GM12873 (cell line): ENCODE measurements at regions not wholly inside any gene's neighbourhood (a gene's known extent, or its start where the extent isn't known, plus 50 kb on each side); places are given as distances from the start of the nearest gene placed in this dataset.

Experiments used
- TF ChIP-seq, protein P1 (sequence below): IDR thresholded peaks from 2 replicates; pipeline ENCODE4 v1.5.1; 2012; ENCODE audit warnings: low read depth, mild to moderate bottlenecking, moderate library complexity, low read length, control low read depth; ENCODE audit not compliant: insufficient read depth; ENCODE audit errors: missing control alignments

DNA sequence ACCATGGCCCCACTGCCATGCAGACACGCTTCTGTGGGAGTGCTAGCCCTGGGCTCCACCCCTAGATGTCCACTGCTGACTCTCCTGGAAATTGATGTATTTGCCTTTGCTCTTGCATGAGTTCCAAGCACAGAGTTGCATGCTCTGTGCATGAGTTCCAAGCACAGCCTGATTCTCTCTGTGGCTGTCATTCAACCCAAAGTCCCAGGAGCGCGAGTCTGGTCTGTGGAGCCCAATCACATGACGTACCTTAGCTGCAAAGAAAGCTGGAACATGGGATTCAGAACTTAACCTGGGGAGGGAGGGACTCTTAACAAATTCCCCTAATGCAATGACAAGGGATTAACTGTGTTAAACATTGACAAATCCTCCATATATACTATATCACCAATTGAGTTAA, 114.3 kb upstream of the SLC24A3 start:
- TF ChIP-seq, protein P1, sequence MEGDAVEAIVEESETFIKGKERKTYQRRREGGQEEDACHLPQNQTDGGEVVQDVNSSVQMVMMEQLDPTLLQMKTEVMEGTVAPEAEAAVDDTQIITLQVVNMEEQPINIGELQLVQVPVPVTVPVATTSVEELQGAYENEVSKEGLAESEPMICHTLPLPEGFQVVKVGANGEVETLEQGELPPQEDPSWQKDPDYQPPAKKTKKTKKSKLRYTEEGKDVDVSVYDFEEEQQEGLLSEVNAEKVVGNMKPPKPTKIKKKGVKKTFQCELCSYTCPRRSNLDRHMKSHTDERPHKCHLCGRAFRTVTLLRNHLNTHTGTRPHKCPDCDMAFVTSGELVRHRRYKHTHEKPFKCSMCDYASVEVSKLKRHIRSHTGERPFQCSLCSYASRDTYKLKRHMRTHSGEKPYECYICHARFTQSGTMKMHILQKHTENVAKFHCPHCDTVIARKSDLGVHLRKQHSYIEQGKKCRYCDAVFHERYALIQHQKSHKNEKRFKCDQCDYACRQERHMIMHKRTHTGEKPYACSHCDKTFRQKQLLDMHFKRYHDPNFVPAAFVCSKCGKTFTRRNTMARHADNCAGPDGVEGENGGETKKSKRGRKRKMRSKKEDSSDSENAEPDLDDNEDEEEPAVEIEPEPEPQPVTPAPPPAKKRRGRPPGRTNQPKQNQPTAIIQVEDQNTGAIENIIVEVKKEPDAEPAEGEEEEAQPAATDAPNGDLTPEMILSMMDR: no peak

DNA sequence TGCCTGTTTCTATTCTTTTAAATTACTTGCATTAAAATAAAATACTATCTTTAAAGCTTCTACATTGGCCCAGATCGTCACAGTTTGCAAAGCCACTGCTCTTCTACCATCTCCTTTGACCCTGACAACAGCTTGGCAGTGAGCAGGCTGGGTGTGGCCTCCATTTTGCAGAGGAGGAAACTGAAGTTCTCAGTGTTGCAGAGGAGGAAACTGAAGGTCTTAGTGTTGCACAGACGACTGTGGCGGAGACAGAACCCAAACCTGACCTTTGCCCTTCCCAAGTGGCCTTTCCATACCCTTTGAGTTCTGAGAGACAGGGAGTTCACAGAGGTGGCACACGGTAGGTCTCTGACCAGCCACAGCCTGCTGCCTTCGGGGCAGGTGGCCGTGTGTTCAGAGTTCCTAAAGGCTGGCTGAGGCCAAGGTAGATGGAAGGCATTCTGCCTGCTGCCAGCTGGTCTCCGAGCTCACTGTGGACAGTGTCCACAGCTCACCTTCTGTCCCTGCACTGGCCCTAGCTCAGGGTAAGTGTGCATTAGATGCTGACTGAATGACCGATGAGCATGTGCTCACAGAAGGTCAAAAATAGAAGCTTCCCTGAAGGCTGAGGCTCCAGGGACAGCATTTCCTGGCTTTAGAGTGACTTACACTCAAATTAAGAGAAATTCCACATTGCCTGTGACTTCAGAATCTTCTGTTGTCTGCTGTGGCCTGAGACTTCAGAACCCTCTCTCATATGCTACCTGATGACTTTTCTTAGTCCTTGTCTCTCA, 113.5 kb upstream of the SLC24A3 start:
- TF ChIP-seq, protein P1: no peak

DNA sequence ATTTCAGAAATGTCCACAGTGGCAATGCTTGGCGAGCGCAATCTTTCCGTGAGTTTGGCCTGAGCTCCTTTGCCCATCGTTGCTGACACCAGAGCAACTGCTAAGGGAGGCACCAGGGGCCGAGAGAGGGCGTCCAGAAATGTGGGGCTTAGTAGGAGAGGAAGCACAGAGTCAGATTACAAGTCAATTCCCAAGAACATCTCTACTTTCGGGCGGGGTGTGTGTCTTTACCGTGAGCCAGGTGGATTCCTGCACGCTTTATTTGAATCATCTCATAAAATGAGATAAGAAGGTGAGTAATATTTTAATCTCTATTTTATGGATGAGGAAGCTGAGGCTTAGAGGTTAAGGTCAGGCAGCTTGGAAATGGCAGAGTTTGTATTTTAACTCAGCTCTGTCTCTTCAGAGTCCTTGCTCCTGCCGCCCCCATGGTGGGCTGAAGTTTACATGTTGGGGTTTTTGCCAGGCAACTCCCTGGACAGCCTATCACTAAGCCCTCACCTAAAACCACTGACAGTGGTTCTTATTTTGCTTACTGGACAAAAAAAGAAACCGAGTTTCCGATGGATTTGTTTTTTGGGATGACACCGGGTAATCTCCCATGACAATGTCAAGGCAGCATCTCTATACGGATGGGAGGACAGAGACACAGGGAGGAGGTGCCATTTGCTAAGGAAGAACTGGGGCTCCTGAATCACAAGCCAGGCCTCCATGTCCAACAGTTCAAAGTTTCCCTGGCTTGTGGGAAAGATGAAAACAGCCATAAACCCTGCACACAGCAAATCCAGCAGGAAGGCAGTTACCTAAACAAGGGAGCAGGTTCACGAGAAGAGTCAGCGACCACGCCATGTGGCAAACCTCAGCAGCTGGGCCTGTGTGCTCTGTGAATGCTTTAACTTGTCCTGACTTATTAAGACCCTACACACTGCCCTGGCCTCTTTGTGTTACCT, 112.6 kb upstream of the SLC24A3 start:
- TF ChIP-seq, protein P1: no peak

GRCh38 chr20:19100975-19101374, 111.5 kb upstream of the SLC24A3 start:
- TF ChIP-seq, protein P1: no peak

- TF ChIP-seq, protein P1: no peak
Measured at GRCh38 chr20:19104186-19104585, 108.3 kb upstream of the SLC24A3 start.

DNA sequence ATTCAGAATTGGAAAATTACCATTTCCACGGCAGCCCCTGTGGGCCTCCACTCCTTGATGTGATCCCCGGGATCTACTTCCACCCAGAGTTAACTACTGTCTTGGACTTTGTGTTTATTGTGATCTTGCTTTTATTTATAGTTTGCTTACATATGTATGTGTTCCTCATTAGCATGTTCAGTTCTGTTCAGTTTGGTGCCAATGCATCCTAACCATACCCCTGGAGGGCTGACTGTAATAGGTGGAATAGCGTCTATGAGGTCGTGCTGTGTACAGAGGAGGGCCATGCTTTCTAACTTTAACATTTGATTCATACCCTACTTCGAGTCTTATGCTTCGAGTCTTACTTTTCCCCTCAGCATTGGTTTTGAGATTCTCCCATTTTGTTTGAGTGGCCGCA, 104.3 kb upstream of the SLC24A3 start:
- TF ChIP-seq, protein P1: no peak

DNA sequence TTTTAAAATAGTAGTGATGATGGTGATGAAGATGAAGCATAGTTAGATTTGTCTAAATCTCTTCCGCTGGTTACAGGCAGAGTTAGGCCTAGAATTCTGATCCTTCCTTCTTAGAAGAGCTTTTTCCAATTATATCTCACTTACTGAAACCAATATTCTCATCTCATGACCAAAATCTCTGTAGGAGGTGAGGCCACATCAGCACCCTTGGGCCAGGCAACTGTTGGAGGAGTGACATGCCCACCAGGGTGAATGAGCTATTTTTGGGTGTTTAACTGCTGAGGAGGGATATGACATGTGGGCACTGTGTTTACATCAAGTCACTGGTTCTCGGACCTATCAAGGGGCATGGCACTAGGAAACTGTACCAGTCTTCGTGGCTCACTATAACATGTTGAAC, 102.2 kb upstream of the SLC24A3 start:
- TF ChIP-seq, protein P1: no peak
